HG02623 (cell line): ENCODE measurements at regions not wholly inside any gene's neighbourhood (a gene's known extent, or its start where the extent isn't known, plus 50 kb on each side); places are given as distances from the start of the nearest gene placed in this dataset.

Experiments
- ATAC-seq: cut with Tn5 transposase; IDR thresholded peaks from one replicate; pipeline ENCODE4 v1.9.1; 2021; ENCODE audit warnings: moderate library complexity; ENCODE audit not compliant: unreplicated experiment

- ATAC-seq: no peak
Observed at GRCh38 chr5:39501397-39501796, 76.6 kb upstream of the DAB2 start.

DNA sequence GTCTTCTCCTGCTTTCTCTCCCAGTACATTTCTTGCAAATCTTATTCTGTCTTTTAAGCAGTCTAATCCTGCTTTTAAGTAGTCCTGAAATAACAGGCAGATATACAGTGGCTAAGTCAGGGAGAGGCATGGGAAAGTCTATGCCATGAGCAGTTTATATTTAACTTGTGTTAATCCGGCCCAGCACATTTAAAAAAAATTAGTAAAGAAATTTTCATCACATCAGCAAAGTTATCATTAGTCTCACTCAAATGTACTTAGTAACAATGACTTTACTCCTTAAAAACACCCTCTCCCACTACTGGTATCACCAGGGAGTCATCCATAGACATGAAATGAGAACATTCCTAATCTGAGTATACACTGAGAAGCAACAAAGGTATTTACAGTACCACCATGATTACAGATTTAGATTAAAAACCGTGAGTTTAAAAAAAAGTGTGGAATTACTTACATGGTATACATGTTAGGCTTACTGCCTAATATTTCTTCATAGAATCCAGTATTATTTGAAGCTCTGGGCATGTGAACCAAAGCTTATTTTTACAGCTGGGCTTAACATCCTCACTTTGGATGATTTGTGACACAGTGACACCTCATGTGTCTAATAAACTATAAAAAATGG lies 75.9 kb upstream of the DAB2 start:
- no peak for ATAC-seq

DNA sequence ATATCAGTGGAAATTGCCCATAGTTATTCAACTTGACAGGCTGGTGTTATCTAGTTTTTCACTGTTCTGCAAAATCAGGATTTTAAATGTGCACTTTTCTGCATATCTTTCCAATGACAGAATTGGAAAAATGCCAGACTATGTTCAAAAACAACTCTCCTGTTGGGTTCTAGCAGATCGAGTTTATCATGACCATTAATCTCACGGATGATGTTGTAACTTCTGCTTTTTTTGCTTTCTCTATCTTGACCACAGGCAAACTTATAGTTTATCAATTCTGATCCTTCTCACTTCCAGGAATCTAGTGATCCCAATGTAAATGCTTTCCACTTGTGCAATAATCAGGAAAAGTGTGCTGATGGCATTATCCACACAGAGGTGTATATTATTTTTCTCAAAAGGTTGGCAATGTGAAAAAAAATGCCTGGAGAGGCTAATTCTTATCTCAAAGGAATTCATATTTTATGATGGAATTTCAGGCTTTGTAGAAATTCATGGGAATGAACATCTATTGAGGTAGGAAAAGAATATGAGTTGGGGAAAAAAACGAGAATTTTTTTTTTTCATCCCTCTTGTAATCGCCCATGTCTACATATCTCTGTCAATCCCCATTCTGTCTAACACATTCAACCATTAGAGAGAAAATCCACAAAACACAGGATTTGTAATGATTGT lies 73.6 kb upstream of the DAB2 start:
- no peak for ATAC-seq

DNA sequence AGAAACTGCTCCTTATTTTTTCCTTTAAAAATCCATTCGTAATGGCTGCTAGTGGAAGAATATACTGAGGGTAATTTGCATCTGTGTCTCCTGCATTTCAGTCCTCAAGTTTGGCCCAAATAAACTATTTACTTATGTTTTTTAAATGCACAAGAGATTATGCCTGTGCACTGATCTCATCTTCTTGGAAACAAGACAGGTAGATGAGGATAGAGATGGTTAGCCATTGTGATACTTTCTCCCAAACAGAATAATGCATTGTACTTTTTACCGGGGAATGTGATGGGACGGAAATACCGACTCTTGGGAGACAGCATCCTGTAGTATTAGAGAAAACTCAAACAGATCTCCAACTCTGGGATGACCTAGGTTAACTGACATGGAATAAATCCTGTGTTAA lies 72.5 kb upstream of the DAB2 start:
- no peak for ATAC-seq

DNA sequence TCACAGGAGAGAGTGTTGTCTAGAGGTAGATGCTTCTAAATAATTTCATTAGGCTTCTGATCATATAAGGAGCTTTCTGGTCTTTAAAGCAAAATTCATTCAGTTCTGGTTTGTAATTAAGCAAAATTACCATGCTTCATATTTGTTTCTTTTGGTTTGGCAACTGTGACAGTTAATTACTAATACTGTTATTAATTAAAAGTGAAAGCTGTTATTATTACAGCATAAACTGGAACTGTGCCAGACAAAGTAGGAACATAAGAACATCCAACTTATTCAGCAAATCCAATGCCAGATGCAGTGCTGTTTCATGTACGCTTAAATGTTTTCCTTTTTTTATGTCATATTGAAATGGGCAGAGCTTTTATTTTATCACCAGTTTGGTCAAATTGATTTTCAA lies 70.4 kb upstream of the DAB2 start:
- ATAC-seq: no peak

GRCh38 chr5:39494534-39494933 lies 69.8 kb upstream of the DAB2 start:
- ATAC-seq: no peak

GRCh38 chr5:39494107-39494510 lies 69.3 kb upstream of the DAB2 start:
- ATAC-seq: no peak

DNA sequence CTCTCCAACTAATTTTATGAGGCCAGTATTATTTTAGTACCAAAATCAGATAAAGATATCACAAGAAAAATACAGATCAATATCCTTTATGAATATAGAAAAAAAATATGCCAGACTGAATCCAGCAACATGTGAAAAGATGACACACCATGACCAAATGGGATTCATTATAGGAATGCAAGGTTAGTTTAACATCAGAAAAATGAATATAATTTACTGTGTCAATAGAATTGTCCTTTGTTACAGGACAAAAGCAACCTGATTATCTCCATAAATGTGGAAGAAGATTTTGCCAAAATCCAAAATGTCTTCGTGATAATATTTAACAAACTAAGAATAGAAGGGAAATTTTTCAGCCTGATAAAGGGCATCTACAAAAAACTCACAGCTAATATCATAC lies 66.4 kb upstream of the DAB2 start:
- ATAC-seq: no peak

DNA sequence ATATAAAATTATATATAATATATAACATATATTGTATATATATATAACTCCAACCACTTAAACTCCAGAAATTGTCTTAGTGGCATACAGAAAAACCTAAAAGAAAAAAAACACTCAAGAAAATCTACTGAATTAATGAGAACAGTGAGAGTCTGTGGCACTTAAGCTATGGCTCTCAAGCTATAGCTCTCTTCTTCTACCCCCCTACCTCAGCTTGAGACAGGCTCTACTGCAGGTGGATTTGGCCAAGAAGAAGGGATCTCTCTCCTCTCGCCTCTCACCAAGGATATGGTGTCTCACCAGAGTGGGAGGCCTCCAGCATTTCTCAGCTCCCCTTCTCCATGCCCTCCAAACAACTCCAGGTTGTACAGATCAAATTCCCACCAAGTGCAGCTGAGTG lies 64.5 kb upstream of the DAB2 start:
- no peak for ATAC-seq

GRCh38 chr5:39486790-39487189 lies 62.0 kb upstream of the DAB2 start:
- no peak for ATAC-seq

DNA sequence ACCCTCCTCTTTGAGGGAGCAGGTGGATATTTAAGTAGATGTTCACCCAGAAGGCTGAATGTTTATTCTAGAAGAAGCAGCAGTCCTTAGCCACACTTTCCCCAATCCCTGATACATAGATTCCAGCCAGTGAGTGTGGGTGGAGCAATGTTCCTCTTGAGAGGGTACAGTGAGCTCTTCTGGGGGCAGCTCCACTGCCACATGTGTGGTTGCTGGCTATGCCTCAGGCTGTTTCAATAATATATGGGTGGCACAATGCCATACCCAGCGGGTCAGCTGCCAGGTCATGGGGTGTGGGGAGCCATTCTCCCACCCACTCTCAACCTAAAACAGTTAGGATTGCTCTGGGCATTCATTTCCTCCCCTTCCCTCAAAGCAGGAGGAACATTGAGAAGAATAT lies 61.6 kb upstream of the DAB2 start:
- ATAC-seq: no peak

GRCh38 chr5:39485079-39485478 lies 60.3 kb upstream of the DAB2 start:
- no peak for ATAC-seq

DNA sequence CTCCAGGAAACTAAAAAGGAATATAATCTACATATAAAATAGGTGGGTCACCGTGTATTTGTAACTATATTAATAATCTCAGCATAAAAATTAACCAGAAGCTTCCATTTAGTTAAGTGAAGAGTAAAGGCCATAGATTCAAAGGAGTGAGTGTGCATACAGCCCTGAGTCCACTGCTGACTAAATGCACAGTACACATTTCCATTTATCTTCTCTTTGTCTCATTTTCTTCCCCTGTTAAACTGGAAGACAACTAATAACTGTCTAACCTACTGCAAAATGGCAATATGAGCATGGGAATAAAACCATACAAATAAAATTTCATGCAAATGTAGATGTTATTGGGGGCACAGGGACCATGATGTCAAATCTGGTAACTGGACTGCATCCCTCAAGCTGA lies 59.9 kb upstream of the DAB2 start:
- ATAC-seq: no peak

- no peak for ATAC-seq
Observed at GRCh38 chr5:39482098-39482497, 57.3 kb upstream of the DAB2 start.

GRCh38 chr5:39479537-39479936 lies 54.8 kb upstream of the DAB2 start:
- no peak for ATAC-seq

DNA sequence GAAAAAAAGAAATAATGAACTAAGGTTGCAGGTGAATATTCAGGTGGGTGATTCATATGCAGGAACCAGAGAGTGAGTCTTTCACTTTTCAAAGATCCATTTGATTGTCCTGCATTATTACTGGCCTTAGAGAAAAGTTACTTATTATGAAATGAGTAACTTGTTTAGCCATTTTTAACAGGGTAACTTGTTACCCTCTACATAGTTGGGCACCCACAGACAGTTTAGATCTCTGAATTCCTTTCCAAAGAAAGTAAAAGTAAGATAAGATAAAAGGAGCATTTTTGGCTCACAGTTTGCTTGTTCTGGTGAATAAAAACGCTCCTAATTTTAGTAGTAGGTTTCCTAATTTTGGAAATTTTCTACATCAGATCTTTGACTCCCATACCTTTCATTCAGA lies 54.1 kb upstream of the DAB2 start:
- ATAC-seq: no peak

DNA sequence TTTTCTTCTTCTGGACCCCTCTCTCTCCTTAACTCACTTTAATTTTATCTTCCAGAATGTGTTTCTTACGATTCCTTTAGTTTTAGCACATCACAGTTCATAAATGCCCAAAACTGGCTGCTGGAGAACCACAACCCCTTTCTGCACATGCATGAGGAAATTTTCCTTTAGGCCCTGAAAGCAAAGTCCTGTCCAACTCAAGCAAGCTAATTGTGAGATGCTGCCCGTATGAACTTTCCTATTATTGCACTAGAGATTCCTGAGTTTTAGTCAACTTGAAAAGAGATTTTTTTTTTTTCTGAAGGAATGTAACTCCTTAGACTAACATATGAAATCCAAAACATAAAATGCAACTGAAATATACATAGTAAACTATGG lies 52.1 kb upstream of the DAB2 start:
- ATAC-seq: no peak

- ATAC-seq: no peak
Observed at GRCh38 chr5:39475881-39476842, 51.4 kb upstream of the DAB2 start.

GRCh38 chr5:39475159-39475571 lies 50.4 kb upstream of the DAB2 start:
- ATAC-seq: no peak
